ENCODE measurements at regions not wholly inside any gene's neighbourhood (a gene's known extent, or its start where the extent isn't known, plus 50 kb on each side); places are given as distances from the start of the nearest gene placed in this dataset.

GRCh38 chr13:57823704-57824103 lies 192.2 kb downstream of the PCDH17 start:
- ATAC-seq (no peak), DNase-seq (no peak)
- no peaks in the 10 kb centered on the region for H3K27me3 ChIP-seq
- H3K4me3 ChIP-seq = no peak overlapping the region
- no peak overlapping the region for H3K27ac ChIP-seq
- TF ChIP-seq, protein P1, sequence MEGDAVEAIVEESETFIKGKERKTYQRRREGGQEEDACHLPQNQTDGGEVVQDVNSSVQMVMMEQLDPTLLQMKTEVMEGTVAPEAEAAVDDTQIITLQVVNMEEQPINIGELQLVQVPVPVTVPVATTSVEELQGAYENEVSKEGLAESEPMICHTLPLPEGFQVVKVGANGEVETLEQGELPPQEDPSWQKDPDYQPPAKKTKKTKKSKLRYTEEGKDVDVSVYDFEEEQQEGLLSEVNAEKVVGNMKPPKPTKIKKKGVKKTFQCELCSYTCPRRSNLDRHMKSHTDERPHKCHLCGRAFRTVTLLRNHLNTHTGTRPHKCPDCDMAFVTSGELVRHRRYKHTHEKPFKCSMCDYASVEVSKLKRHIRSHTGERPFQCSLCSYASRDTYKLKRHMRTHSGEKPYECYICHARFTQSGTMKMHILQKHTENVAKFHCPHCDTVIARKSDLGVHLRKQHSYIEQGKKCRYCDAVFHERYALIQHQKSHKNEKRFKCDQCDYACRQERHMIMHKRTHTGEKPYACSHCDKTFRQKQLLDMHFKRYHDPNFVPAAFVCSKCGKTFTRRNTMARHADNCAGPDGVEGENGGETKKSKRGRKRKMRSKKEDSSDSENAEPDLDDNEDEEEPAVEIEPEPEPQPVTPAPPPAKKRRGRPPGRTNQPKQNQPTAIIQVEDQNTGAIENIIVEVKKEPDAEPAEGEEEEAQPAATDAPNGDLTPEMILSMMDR (IDR thresholded peaks at IDR 0.05) = no peak
- no peaks in the 10 kb centered on the region for H3K4me1 ChIP-seq
- intact Hi-C loops (cut with DNase I) = no loop called here
- no peaks in the 10 kb centered on the region for H3K9me3 ChIP-seq
- no peaks in the 10 kb centered on the region for H3K36me3 ChIP-seq

GRCh38 chr13:57824121-57824520 lies 192.6 kb downstream of the PCDH17 start:
- Histone ChIP-seq H3K27ac (no peak overlapping the region), H3K4me1 (no peaks in the 10 kb centered on the region), H3K9me3 (no peaks in the 10 kb centered on the region), H3K4me3 (no peak overlapping the region), H3K27me3 (no peaks in the 10 kb centered on the region), H3K36me3 (no peaks in the 10 kb centered on the region)
- intact Hi-C loops (cut with DNase I) = no loop called here
- TF ChIP-seq, protein P1 (IDR thresholded peaks at IDR 0.05) = no peak
- DNase-seq (no peak), ATAC-seq (no peak)

DNA sequence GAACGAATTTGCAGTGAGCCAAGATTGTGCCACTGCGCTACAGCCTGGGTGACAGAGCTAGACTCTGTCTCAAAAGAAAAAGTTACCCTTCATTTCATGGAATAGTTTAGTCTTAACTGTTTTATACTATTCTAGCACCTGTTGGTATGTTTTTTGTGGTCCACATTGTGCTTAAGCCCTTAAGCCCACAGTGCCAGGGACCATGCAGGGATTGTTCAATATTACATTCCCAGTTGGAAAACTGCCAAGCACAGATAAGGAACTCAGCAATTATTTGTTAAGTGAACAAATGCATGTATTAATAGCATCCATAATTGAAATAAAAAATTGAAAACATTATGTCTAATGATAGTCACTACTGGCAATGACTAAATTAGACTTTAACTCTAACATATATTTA lies 193.5 kb downstream of the PCDH17 start:
- intact Hi-C loops (cut with DNase I) = no loop called here
- TF ChIP-seq, protein P1 (IDR thresholded peaks at IDR 0.05) = no peak

DNA sequence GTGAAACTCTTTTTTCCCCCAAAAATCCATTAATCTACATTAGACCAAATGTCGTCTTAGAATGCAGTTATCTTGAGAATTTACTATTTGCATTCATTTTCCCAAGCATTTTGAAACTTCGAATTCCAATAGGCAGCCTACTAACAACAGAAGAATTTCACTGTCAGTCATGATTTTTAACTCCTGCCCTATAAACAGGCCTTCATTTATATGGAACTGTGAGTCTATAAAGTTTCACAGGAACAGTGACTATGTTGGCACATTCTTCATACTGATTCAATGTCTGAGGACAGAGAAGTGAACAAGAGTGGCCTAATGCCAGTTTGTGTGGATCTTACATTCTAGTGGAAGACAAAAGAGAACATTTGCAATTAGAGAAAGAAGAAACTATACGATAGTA lies 198.0 kb downstream of the PCDH17 start:
- Histone ChIP-seq H3K4me1 (no peaks in the 10 kb centered on the region), H3K27me3 (no peaks in the 10 kb centered on the region), H3K27ac (no peak overlapping the region), H3K9me3 (no peaks in the 10 kb centered on the region), H3K4me3 (no peak overlapping the region), H3K36me3 (no peaks in the 10 kb centered on the region)
- ATAC-seq = no peak
- intact Hi-C loops (cut with DNase I) = no loop called here
- no peak for DNase-seq
- TF ChIP-seq, protein P1 (IDR thresholded peaks at IDR 0.05) = no peak

More for the DNA sequence above, 193.5 kb downstream of the PCDH17 start:
- H3K9me3 ChIP-seq = no peaks in the 10 kb centered on the region
- ATAC-seq = no peak
- no peak overlapping the region for H3K4me3 ChIP-seq
- H3K4me1 ChIP-seq = no peaks in the 10 kb centered on the region
- H3K27ac ChIP-seq = no peak overlapping the region
- no peaks in the 10 kb centered on the region for H3K27me3 ChIP-seq
- DNase-seq = no peak
- H3K36me3 ChIP-seq = no peaks in the 10 kb centered on the region

DNA sequence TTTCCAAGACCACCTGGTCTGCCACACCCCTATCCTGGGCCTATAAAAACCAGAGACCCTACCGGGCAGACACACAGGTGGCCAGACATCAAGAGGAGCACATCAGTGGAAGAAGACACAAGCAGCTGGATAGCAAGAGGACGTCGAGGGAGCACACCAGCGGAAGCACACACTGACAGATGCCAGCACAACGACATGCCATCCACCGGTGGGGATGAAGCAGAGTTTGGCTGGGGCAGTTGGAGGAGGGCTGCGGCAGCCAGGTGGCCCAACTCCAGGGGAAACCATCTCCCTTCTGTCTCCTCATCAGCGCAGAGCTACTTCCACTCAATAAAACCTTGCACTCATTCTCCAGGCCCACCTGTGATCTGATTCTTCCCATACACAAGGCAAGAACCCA lies 200.6 kb downstream of the PCDH17 start:
- DNase-seq (peak; percentile 35), ATAC-seq (no peak)
- no peaks in the 10 kb centered on the region for H3K27me3 ChIP-seq
- intact Hi-C loops (cut with DNase I) = no loop called here
- H3K9me3 ChIP-seq = no peaks in the 10 kb centered on the region
- TF ChIP-seq, protein P1 (IDR thresholded peaks at IDR 0.05) = no peak
- H3K4me3 ChIP-seq = no peak overlapping the region
- no peak overlapping the region for H3K27ac ChIP-seq
- no peaks in the 10 kb centered on the region for H3K36me3 ChIP-seq
- no peaks in the 10 kb centered on the region for H3K4me1 ChIP-seq

- Histone ChIP-seq H3K27ac (no peak overlapping the region), H3K27me3 (no peaks in the 10 kb centered on the region), H3K9me3 (no peaks in the 10 kb centered on the region), H3K36me3 (no peaks in the 10 kb centered on the region), H3K4me3 (no peak overlapping the region), H3K4me1 (no peaks in the 10 kb centered on the region)
- intact Hi-C loops (cut with DNase I) = no loop called here
- ATAC-seq (no peak), DNase-seq (no peak)
- TF ChIP-seq, protein P1 (IDR thresholded peaks at IDR 0.05) = no peak
Measured at GRCh38 chr13:57837801-57838200, 206.3 kb downstream of the PCDH17 start.

Measured in upper lobe of right lung (tissue), 1 donor.